ENCODE measurements at regions not wholly inside any gene's neighbourhood (a gene's known extent, or its start where the extent isn't known, plus 50 kb on each side); places are given as distances from the start of the nearest gene placed in this dataset.

- intact Hi-C loops (cut with DNase I), result no loop called here
- no peak for ATAC-seq
- H3K9me3 ChIP-seq, result no peaks in the 10 kb centered on the region
- TF ChIP-seq CTCF (IDR thresholded peaks at IDR 0.05), result no peak
- no peaks in the 10 kb centered on the region for H3K36me3 ChIP-seq
- no peak overlapping the region for H3K4me3 ChIP-seq
- 91 to 93% methylated on average over 3 of the region's 3 CpGs for WGBS, 2 donors
- H3K4me1 ChIP-seq, result no peaks in the 10 kb centered on the region
- H3K27ac ChIP-seq, result no peak overlapping the region
- no peak for DNase-seq
- peaks cover 0 to 6% (median 0%) of the 10 kb centered on the region in 7 donors for H3K27me3 ChIP-seq
These were observed 409.7 kb upstream of the FANCL start for GRCh38 chr2:58650781-58651180.

DNA sequence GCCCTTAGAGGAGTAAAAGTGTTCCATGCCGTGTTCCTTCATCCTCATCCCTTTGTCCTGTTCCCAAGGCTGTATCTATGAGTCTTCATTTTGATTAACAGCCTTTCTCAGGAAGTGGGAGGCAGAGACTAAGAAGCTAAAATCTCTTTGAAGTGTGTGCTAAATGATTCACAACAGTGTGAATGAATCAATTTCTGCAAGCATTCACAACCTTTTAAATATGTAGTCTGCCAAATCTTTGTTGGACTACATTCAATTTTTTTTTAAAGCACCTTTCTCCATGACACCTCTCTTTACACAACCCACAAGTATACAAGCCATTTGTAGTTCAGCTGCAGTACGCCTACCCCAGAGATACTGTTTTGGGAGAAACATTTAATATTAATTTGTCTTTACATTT, 408.6 kb upstream of the FANCL start:
- Histone ChIP-seq H3K4me1 (no peaks in the 10 kb centered on the region), H3K27me3 (peaks cover 0 to 6% (median 0%) of the 10 kb centered on the region in 7 donors), H3K9me3 (no peaks in the 10 kb centered on the region), H3K4me3 (no peak overlapping the region), H3K36me3 (no peaks in the 10 kb centered on the region), H3K27ac (no peak overlapping the region)
- DNase-seq, result no peak
- no peak for ATAC-seq
- 71 to 73% methylated on average over 2 of the region's 2 CpGs for WGBS, 2 donors
- no peak for TF ChIP-seq CTCF (IDR thresholded peaks at IDR 0.05)
- intact Hi-C loops (cut with DNase I), result no loop called here

DNA sequence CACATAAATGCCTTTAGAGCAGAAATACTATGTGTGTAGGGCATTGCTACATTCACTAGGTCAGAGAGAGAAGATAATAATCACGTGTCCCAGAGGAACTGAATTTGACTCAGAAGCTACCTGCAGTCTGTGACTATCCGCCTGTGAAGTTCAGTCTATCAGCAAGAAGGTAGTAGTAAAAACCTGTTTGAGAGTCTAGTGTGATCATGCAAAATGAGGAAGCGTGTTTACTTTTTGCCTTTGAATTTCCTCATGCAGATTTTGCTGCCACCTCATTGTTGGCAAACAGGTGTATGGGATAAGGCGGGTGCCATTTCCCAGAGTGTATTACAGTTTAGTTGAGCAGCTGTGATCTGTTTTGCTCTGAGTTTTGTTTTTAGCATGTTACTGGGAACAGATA, 403.9 kb upstream of the FANCL start:
- TF ChIP-seq CTCF (IDR thresholded peaks at IDR 0.05), result no peak
- H3K36me3 ChIP-seq, result no peaks in the 10 kb centered on the region
- no peak overlapping the region for H3K4me3 ChIP-seq
- H3K27ac ChIP-seq, result no peak overlapping the region
- DNase-seq (no peak), ATAC-seq (no peak)
- intact Hi-C loops (cut with DNase I), result no loop called here
- H3K27me3 ChIP-seq, result no peaks in the 10 kb centered on the region
- 70 to 75% methylated on average over 4 of the region's 4 CpGs for WGBS, 2 donors
- H3K4me1 ChIP-seq, result no peaks in the 10 kb centered on the region
- no peaks in the 10 kb centered on the region for H3K9me3 ChIP-seq

- H3K27me3 ChIP-seq, result no peaks in the 10 kb centered on the region
- 85 to 86% methylated on average over 5 of the region's 5 CpGs for WGBS, 2 donors
These were observed 403.3 kb upstream of the FANCL start for GRCh38 chr2:58644451-58644850.

More at GRCh38 chr2:58644451-58644850, 403.3 kb upstream of the FANCL start:
- Histone ChIP-seq H3K4me1 (no peaks in the 10 kb centered on the region), H3K36me3 (no peaks in the 10 kb centered on the region), H3K9me3 (no peaks in the 10 kb centered on the region), H3K27ac (no peak overlapping the region), H3K4me3 (no peak overlapping the region)
- no peak for TF ChIP-seq CTCF (IDR thresholded peaks at IDR 0.05)
- DNase-seq, result no peak
- intact Hi-C loops (cut with DNase I), result no loop called here
- no peak for ATAC-seq

Measured in heart right ventricle (tissue), 16 donors.